HG03095 (cell line): ENCODE measurements at regions not wholly inside any gene's neighbourhood (a gene's known extent, or its start where the extent isn't known, plus 50 kb on each side); places are given as distances from the start of the nearest gene placed in this dataset.

ENCODE experiments used
- ATAC-seq: cut with Tn5 transposase; IDR thresholded peaks from one replicate; pipeline ENCODE4 v1.9.1; 2021; ENCODE audit warnings: moderate library complexity; ENCODE audit not compliant: unreplicated experiment

DNA sequence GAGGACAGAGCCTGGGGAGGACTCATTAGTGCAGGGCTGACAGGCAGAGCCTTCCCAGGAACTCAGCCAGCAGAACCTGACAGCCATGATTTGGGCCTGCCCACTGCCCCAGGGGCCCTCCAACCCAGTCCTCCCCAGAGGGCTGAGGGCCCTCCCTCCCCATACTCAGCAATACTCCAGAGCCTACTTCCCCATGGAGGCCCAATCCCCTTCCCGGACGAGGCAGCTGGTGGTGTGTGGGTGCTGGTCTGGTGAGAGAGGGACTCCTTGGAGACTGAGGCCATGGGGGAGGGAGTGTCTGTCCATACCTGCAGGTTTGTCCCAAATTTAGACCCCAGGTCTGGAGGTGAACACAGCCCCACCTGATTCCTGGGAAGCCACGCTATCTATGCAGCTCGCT lies 120.9 kb upstream of the MLN start:
- no peak for ATAC-seq

DNA sequence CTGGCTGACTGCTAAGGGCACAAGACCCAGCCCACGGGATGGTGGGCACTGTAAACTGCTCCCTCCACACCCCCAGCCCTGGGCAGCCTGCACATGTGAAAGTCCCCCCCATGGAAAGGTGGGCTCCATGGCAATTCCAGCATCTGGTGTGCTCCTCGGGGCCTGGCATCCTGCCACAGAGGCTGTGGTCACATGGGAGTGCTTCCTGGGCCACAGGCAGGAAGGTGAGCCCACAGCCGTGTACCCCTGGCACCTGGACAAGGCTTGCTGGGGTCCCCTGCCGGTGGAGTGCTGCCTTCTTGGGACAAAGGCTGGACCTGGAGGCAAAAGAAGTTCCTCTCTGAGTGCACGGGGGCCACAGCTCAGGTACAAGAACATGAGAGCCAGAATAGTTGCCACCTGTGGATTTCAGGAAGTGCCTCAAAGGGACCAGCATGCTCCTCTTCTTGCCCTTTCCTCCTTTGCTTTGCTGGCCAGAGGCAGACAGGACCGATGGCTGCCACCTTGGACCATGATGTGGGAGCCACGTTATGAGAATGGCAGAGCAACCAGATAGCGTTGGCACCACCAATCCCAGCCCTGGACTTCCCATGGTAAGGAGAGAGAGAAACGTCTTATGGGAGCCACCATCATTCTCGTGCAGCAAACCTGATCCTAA lies 120.2 kb upstream of the MLN start:
- ATAC-seq, result no peak

DNA sequence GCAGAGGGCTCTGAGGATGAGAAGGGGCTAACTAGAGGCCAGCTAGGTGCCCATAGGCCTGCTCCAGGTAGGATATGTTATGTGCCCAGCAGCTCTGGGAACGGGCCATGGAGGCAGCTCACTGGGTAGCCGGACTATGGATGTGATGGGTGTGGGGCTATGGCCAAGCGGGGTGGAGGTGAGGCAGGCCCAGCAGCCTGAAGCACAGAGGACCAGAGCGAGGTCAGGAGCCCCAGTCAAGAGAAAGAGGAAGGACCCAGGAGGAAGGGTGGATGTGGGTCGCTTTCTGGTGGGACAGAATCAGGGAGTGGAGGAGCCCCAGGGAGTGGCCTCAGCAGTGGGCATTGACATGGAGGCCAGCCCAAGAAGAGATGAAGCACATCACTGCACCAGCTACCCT lies 117.9 kb upstream of the MLN start:
- no peak for ATAC-seq

GRCh38 chr6:33918175-33918695 lies 114.4 kb upstream of the MLN start:
- no peak for ATAC-seq

DNA sequence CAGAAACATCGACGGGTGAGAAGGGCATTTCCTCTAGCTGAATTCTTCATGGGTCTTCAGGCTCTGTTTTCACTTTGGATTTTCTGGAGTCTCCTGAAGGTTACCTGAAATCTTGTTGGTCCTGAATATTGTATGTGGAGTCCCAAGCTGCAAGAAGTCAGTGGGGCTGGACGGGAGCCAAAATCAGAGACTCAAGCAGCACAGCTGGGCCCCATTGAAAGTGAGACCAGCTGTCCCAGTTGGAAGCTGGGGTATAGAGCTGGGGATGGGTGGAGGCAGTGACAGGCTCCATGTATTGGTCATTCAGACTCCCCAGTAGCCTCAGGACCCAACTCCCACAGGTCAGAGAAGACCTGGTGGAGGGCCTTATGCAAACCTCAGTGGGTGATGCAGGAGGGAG lies 111.3 kb upstream of the MLN start:
- no peak for ATAC-seq

DNA sequence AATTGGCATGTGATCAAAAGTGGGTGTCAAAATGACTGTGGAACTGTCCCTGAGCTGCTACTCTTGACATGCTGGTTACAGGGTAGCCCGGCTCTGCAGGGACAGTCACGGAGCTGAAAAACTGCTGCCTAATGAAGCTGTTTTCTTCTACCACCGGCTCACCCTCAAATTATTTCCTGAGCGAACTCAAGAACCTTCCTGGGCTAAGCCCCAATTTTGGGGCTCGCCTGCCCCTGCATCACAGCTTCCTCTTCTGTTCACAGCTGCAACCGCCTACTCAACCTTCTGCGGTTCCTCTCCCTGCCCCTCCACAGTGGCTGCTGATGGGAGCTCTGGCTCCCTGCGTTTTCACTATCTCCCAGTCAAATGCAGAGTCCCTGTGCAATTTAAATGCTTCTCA lies 110.8 kb upstream of the MLN start:
- ATAC-seq, result no peak

- no peak for ATAC-seq
These were observed 108.4 kb upstream of the MLN start for GRCh38 chr6:33912195-33912594.

DNA sequence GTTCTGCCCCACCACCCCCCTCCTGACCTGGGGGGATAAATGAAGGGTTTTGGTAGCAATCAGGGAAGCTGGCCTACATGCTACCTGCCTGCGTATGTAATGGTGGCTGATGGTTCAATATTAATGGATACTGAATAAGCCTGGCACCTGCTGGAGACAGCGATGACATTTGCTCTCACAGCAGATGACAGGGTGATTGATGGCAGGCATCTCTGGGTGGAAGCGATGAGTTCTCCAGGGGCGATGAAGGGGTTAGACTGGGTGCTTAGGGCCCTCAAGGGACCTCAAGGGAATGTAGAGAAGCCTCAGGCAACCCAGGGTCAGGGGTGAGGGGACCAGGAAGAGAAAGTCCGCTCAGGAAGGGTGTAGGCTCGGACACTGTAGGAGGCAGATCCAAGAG lies 107.7 kb upstream of the MLN start:
- no peak for ATAC-seq

GRCh38 chr6:33910594-33910993 lies 106.8 kb upstream of the MLN start:
- ATAC-seq, result no peak

GRCh38 chr6:33909737-33910136 lies 105.9 kb upstream of the MLN start:
- no peak for ATAC-seq

DNA sequence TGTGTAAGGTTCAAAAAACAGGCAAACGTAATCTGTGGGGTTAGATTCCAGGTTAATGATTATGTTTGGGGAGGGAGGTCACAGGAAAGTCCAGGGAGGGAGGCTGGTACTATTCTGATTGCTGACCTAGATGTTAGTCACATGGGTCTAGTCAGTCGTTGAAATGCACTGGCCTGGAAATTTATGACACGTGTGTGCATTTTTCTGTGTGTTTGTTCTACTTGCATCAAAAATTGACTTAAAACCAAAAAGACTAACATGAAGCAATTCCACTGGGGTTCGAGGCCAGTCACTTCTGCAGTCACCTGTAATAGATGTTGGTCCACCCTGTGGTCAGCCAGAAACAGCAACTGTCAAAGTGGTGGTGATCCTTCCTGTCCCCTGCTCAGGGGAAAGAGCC lies 104.2 kb upstream of the MLN start:
- ATAC-seq, result no peak

DNA sequence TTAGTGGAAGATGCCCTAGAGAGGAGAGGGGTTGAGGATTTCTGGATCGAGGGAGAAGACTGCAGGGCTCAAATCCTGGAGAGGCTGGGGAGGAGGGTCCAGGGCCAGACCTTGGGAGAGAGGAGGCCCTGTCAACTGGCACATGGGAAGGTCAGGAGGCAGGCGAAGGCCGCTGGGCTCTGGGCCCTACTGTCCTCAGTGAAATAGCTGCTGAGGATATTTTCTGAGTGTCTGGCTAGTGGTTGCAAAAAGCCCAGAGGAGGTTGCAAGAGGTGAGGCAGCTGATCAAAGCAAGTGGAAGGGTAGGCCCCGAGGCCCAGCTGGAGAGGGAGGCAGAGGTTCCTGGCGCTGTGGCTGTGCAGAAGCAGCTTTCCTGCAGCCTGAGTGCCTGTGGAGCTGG lies 103.4 kb upstream of the MLN start:
- no peak for ATAC-seq

DNA sequence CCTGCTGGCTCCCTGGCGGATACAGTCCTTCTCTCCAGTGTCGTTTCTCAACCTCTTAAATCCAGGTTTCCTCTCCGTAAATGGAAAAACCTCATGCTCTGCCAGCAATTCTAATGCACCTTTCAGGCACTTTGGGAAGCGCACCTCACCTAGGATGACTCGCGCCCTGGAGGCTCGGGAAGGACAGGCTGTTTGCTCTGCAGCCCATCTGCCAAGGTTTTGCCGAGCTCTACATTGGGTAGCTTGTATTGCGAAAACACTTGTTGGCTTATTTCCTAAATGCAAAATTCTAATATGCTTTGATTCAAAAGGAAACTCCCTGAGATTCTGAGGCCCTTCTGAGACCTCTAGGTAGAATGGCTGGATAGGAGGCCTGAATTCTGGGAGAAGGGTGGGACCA lies 102.6 kb upstream of the MLN start:
- ATAC-seq, result no peak

DNA sequence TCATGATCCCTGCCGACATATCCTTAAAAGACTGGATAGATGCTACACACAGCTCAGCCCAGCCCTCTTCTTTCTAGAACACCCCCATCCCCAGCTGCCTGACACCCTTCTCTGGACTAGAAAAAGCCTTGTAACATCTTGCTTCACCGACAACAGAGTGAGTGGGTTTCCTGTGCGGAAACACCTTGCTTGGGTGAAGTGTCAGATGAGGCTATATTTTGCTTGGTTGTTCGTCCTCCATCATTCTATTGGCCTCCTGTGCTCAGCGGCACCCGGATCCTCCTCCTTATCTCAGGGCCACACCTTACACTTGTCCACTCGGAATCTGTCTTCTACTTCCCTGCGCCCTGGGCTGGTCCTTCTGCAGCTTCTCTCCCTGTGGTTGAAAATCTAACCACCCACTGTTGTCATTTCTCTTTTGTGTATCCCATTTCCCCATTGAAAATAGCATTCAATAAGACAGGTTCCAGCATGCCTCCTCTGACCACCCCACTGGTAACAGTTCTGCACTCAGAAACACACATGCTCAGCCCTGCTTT lies 101.3 kb upstream of the MLN start:
- no peak for ATAC-seq

GRCh38 chr6:33904747-33905065 lies 100.9 kb upstream of the MLN start:
- no peak for ATAC-seq

DNA sequence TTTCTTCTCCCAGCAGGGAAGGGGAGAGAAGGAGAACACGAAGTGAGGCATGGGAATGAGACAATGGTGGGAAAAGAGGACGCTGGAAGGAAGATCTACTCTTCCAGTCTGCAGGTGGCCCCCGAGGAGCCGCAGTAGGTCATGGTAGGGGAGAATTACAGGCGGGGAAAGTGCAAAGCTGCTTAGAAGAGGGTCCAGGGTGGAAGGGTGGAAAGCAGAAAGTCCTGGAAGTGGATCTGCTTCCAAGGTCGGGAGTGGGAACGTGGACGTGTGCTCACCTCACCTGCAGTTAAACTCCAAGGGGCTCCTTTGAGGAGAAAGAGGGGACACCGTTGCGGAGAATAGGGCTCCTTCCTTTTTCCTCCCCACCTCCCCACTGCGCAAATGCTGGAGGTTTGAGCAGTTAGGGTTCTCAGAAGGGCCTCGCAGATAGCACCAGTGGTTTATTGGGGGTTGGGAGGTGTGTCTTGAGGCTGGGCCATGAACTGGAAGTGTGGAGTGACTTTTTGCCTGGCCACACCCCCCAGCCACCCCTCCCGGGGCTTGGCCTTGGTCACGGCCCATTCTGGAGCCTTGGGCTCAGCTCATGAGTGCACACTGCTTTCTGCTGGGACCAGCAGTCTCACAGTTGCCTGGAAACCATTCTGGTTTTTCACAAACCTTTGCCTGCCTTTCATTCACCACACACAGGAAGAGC lies 100.4 kb upstream of the MLN start:
- peak; percentile 73 for ATAC-seq

GRCh38 chr6:33903579-33903978 lies 99.8 kb upstream of the MLN start:
- ATAC-seq, result no peak

DNA sequence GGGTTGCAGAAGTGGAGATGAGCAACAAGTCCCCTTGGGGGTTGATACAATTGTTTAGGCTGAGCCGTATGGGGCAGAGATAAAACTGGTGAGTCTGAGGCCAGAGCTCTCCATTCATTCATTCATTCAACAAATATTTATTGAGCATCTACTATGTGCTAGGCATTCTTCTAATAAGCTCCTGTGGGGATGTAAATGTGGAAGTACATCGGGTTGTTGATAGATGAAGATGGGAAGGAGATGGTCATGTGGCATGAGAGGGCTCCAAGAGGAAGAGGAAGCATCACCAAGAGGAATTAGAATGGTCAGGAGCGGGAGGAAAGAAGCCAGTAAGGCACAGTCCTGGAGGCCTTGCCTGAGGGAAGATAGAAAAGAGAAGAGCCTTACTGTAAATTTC lies 98.7 kb upstream of the MLN start:
- ATAC-seq, result no peak

DNA sequence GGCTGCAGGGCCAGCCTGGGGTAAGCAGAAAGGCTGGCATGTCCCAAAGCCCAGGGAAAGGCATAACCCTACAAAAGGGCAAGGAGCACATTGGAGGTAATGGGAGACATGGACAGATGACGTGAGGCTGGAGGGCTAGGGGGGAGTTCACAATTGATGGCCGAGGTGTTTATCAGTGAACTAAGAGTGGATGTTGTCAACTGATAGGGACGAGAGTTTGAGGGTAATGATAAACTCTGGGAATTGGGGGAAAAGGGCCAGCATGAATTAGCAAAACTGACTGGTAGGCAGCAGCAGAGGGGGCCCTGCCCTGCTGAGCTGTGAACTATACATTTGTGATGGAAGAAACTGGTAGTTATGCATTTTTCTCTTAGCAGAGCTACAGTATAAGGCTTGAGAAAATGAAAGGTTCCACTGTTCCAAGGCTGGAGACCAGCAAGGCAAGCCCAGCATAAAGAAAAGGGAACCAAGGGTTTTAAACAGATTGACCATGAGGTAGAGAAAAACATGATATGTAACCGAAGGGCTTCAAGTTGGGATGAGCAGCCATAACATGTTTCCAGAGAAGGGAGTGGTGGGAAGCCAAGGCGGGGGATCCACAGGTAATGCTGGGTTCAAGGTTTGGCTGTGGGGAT lies 98.1 kb upstream of the MLN start:
- no peak for ATAC-seq

DNA sequence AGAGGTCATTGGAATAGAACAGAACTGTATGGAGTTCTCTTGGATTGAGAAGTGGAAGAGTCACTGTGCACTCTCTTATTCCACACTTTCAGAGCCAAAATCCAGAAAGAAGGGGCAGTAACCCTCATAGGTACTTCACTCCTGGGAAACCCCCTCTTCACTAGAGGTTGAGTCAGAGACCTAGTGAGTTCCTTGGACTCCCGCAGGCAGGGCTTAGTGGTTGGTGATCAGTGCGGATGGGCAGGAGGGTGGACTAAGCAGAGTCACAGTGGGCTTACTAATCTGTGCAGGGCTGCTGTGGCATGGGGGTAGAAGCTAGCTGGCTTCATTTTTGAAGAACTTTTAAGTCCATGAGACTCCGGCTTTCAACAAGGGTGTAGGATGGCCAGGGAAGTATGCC lies 95.0 kb upstream of the MLN start:
- ATAC-seq, result no peak

DNA sequence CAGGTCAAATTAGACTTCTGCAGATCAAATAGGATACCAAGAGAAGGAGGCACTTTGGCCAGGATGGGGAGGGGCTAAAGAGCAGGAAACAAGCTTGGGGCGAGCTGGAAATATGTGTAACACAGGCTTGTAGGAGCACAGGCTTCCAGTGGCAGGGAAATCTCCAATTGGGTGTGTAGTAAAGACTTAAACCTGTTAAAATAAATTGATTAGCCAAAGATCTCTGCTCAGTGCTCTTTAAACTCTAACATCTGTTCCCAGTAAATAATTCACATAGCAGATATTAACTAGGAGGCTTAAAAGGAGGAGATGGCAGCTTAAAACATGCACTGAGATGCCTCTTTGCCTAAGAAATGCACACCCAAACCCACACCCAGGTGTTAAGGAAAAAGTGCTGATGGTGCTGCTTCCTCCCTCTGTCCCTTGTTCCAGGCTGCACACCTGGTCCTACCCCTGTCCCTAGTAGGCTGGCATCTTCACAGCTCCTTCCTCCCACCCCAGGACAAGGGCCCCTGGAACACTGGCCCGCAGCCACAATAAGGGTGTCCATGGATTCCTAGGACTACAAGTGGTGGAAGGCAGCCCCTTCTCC lies 93.5 kb upstream of the MLN start:
- ATAC-seq, result no peak
